ENCODE measurements at regions not wholly inside any gene's neighbourhood (a gene's known extent, or its start where the extent isn't known, plus 50 kb on each side); places are given as distances from the start of the nearest gene placed in this dataset.

GRCh38 chr2:104595576-104595975 lies 258.3 kb upstream of the POU3F3 start:
- H3K27ac ChIP-seq (ENCODE audit: extremely low read depth, low read depth, low read length): no peak overlapping the region
- no peaks in the 10 kb centered on the region for H3K9me3 ChIP-seq (ENCODE audit: control insufficient read depth, insufficient read depth, low read depth, low read length)
- no peak overlapping the region for H3K4me3 ChIP-seq (ENCODE audit: low read depth, low read length)
- TF ChIP-seq ZNF292 (tag by site-specific recombination; IDR thresholded peaks at IDR 0.05; ENCODE audit: borderline replicate concordance, low read depth) (no peak), ZNF423 (tag by site-specific recombination; IDR thresholded peaks at IDR 0.05) (no peak), ZNF843 (tag by site-specific recombination; IDR thresholded peaks at IDR 0.05) (no peak)
- no peaks in the 10 kb centered on the region for H3K4me1 ChIP-seq (ENCODE audit: control insufficient read depth, insufficient read depth, low read length)
- no peaks in the 10 kb centered on the region for H3K36me3 ChIP-seq (ENCODE audit: control insufficient read depth in 2 of 2, insufficient read depth in 1 of 2, low read length in 2 of 2)
- ChIA-PET CTCF (interaction anchor here (0.7 kb wide), 1 partner anchor 12 kb away, joined by 3 read pairs; no protein-coding TSS in a partner anchor), POLR2A (no interaction called here)

GRCh38 chr2:104597942-104598341 lies 256.0 kb upstream of the POU3F3 start:
- TF ChIP-seq ZNF223 (tag by site-specific recombination; IDR thresholded peaks at IDR 0.05) (no peak), SCRT2 (tag by site-specific recombination; IDR thresholded peaks at IDR 0.05) (no peak), ZSCAN23 (tag by site-specific recombination; IDR thresholded peaks at IDR 0.05) (no peak)
- TF ChIP-seq, protein P1, sequence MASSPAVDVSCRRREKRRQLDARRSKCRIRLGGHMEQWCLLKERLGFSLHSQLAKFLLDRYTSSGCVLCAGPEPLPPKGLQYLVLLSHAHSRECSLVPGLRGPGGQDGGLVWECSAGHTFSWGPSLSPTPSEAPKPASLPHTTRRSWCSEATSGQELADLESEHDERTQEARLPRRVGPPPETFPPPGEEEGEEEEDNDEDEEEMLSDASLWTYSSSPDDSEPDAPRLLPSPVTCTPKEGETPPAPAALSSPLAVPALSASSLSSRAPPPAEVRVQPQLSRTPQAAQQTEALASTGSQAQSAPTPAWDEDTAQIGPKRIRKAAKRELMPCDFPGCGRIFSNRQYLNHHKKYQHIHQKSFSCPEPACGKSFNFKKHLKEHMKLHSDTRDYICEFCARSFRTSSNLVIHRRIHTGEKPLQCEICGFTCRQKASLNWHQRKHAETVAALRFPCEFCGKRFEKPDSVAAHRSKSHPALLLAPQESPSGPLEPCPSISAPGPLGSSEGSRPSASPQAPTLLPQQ (tag by site-specific recombination; IDR thresholded peaks at IDR 0.05): no peak
- POLR2A ChIA-PET: no interaction called here
- no peaks in the 10 kb centered on the region for H3K4me1 ChIP-seq (ENCODE audit: control insufficient read depth, insufficient read depth, low read length)
- H3K36me3 ChIP-seq (ENCODE audit: control insufficient read depth in 2 of 2, insufficient read depth in 1 of 2, low read length in 2 of 2): no peaks in the 10 kb centered on the region
- H3K4me3 ChIP-seq (ENCODE audit: low read depth, low read length): no peak overlapping the region
- H3K9me3 ChIP-seq (ENCODE audit: control insufficient read depth, insufficient read depth, low read depth, low read length): no peaks in the 10 kb centered on the region
- no peak overlapping the region for H3K27ac ChIP-seq (ENCODE audit: extremely low read depth, low read depth, low read length)
- CTCF ChIA-PET: interaction anchor here (0.6 kb wide), 2 partner anchors 1125 to 1792 kb away, joined by 3 to 4 read pairs; no protein-coding TSS in a partner anchor

GRCh38 chr2:104598636-104599035 lies 255.3 kb upstream of the POU3F3 start:
- H3K4me3 ChIP-seq (ENCODE audit: low read depth, low read length): no peak overlapping the region
- POLR2A ChIA-PET: no interaction called here
- no peak for TF ChIP-seq ZNF138 (tag by site-specific recombination; IDR thresholded peaks at IDR 0.05; ENCODE audit: borderline replicate concordance)
- TF ChIP-seq, protein P2, sequence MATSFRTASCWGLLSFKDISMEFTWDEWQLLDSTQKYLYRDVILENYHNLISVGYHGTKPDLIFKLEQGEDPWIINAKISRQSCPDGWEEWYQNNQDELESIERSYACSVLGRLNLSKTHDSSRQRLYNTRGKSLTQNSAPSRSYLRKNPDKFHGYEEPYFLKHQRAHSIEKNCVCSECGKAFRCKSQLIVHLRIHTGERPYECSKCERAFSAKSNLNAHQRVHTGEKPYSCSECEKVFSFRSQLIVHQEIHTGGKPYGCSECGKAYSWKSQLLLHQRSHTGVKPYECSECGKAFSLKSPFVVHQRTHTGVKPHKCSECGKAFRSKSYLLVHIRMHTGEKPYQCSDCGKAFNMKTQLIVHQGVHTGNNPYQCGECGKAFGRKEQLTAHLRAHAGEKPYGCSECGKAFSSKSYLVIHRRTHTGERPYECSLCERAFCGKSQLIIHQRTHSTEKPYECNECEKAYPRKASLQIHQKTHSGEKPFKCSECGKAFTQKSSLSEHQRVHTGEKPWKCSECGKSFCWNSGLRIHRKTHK (tag by site-specific recombination; IDR thresholded peaks at IDR 0.05): no peak
- no peaks in the 10 kb centered on the region for H3K4me1 ChIP-seq (ENCODE audit: control insufficient read depth, insufficient read depth, low read length)
- CTCF ChIA-PET: no interaction called here
- H3K27ac ChIP-seq (ENCODE audit: extremely low read depth, low read depth, low read length): no peak overlapping the region
- no peaks in the 10 kb centered on the region for H3K36me3 ChIP-seq (ENCODE audit: control insufficient read depth in 2 of 2, insufficient read depth in 1 of 2, low read length in 2 of 2)
- H3K9me3 ChIP-seq (ENCODE audit: control insufficient read depth, insufficient read depth, low read depth, low read length): no peaks in the 10 kb centered on the region

- Histone ChIP-seq H3K4me3 (ENCODE audit: low read depth, low read length) (no peak overlapping the region), H3K36me3 (ENCODE audit: control insufficient read depth in 2 of 2, insufficient read depth in 1 of 2, low read length in 2 of 2) (no peaks in the 10 kb centered on the region), H3K4me1 (ENCODE audit: control insufficient read depth, insufficient read depth, low read length) (no peaks in the 10 kb centered on the region), H3K9me3 (ENCODE audit: control insufficient read depth, insufficient read depth, low read depth, low read length) (no peaks in the 10 kb centered on the region), H3K27ac (ENCODE audit: extremely low read depth, low read depth, low read length) (no peak overlapping the region)
- POLR2A ChIA-PET: no interaction called here
- CTCF ChIA-PET: no interaction called here
- TF ChIP-seq ZNF518A (tag by site-specific recombination; conservative IDR thresholded peaks at IDR 0.05; ENCODE audit: low read depth) (no peak), ZNF37A (tag by site-specific recombination; IDR thresholded peaks at IDR 0.05) (0 out of 2 replicates have a peak, but pooled peaks have one; percentile 61), ZNF776 (tag by site-specific recombination; IDR thresholded peaks at IDR 0.05; ENCODE audit: borderline replicate concordance) (no peak), ZNF24 (tag by site-specific recombination; IDR thresholded peaks at IDR 0.05) (no peak), ZBTB8A (tag by site-specific recombination; IDR thresholded peaks at IDR 0.05) (no peak), MEIS1 (CRISPR knock-in tag; IDR thresholded peaks at IDR 0.05; ENCODE audit: borderline replicate concordance) (no peak), BCL11A (tag by site-specific recombination; IDR thresholded peaks at IDR 0.05; ENCODE audit: low read depth) (no peak), ZNF426 (tag by site-specific recombination; IDR thresholded peaks at IDR 0.05) (no peak), ZNF501 (tag by site-specific recombination; IDR thresholded peaks at IDR 0.05) (no peak), ZNF623 (tag by site-specific recombination; IDR thresholded peaks at IDR 0.05) (no peak)
These were observed 254.0 kb upstream of the POU3F3 start for GRCh38 chr2:104599787-104600510.
